ENCODE measurements at regions not wholly inside any gene's neighbourhood (a gene's known extent, or its start where the extent isn't known, plus 50 kb on each side); places are given as distances from the start of the nearest gene placed in this dataset.

DNA sequence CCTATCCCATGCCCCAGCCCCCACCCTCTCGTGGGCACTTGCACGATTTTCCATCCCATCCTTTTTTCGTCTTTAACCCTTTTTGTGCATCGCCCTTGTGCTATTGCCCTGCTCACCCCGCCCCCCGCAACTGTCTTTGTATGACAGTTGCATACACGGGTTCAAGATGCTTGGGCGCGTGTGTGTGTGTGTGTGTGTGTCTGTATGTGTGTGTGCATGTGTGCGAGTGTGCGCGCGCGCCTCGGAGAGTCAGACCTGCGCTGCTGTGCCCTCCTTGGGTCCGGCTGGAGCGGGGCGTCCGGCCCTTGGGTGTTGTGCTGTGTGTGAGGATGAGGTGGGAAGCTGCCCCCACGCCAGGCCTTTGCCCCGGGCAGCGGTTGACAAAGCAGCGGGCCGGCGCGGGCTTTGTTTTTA, 230.7 kb downstream of the HAUS1 start:
- H2AFZ ChIP-seq (ENCODE audit: low read depth, low read length) = peak overlapping the region; percentile 7
- H3K4me3 ChIP-seq (ENCODE audit: low read length) = peak overlapping the region; percentile 72
- H3K4me2 ChIP-seq (ENCODE audit: low read length) = peak overlapping the region; percentile 99
- no peaks in the 10 kb centered on the region for H4K20me1 ChIP-seq (ENCODE audit: insufficient read depth)
- H3K27me3 ChIP-seq (ENCODE audit: insufficient read depth, low read depth, low read length) = no peaks in the 10 kb centered on the region
- no peaks in the 10 kb centered on the region for H3K36me3 ChIP-seq (ENCODE audit: insufficient read depth, low read length)
- H3K9me2 ChIP-seq (ENCODE audit: insufficient read depth, low read length) = no peaks in the 10 kb centered on the region
- peak overlapping the region; percentile 98 for H3K27ac ChIP-seq (ENCODE audit: low read length)
- H3K9me3 ChIP-seq (ENCODE audit: low read length) = no peaks in the 10 kb centered on the region
- H3F3A ChIP-seq (ENCODE audit: insufficient read depth, low read length, poor library complexity, severe bottlenecking) = peaks cover 11% of the 10 kb centered on the region
- peak overlapping the region; percentile 97 for H3K9ac ChIP-seq (ENCODE audit: low read length)
- peaks cover 68% of the 10 kb centered on the region for H3K79me2 ChIP-seq (replicated peaks; ENCODE audit: insufficient read depth, low read length)
- TF ChIP-seq TAF1 (IDR thresholded peaks at IDR 0.05; ENCODE audit: low read depth) = peak; percentile 72
- TF ChIP-seq RAD21 (conservative IDR thresholded peaks at IDR 0.05) = no peak
- TF ChIP-seq POLR2AphosphoS5 (IDR thresholded peaks at IDR 0.05) = peak; percentile 95
- peak; percentile 66 for TF ChIP-seq EP300 (conservative IDR thresholded peaks at IDR 0.05; ENCODE audit: poor library complexity, severe bottlenecking)
- TF ChIP-seq, protein P1, sequence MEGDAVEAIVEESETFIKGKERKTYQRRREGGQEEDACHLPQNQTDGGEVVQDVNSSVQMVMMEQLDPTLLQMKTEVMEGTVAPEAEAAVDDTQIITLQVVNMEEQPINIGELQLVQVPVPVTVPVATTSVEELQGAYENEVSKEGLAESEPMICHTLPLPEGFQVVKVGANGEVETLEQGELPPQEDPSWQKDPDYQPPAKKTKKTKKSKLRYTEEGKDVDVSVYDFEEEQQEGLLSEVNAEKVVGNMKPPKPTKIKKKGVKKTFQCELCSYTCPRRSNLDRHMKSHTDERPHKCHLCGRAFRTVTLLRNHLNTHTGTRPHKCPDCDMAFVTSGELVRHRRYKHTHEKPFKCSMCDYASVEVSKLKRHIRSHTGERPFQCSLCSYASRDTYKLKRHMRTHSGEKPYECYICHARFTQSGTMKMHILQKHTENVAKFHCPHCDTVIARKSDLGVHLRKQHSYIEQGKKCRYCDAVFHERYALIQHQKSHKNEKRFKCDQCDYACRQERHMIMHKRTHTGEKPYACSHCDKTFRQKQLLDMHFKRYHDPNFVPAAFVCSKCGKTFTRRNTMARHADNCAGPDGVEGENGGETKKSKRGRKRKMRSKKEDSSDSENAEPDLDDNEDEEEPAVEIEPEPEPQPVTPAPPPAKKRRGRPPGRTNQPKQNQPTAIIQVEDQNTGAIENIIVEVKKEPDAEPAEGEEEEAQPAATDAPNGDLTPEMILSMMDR (IDR thresholded peaks at IDR 0.05; ENCODE audit: poor library complexity, severe bottlenecking) = no peak
- no peak for TF ChIP-seq EZH2 (IDR thresholded peaks at IDR 0.05; ENCODE audit: borderline replicate concordance, insufficient read depth, low read length, poor library complexity, severe bottlenecking)
- TF ChIP-seq MXI1 (conservative IDR thresholded peaks at IDR 0.05; ENCODE audit: poor library complexity, severe bottlenecking) = peak; percentile 61
- TF ChIP-seq SMC3 (conservative IDR thresholded peaks at IDR 0.05; ENCODE audit: poor library complexity) = no peak
- TF ChIP-seq, protein P2, sequence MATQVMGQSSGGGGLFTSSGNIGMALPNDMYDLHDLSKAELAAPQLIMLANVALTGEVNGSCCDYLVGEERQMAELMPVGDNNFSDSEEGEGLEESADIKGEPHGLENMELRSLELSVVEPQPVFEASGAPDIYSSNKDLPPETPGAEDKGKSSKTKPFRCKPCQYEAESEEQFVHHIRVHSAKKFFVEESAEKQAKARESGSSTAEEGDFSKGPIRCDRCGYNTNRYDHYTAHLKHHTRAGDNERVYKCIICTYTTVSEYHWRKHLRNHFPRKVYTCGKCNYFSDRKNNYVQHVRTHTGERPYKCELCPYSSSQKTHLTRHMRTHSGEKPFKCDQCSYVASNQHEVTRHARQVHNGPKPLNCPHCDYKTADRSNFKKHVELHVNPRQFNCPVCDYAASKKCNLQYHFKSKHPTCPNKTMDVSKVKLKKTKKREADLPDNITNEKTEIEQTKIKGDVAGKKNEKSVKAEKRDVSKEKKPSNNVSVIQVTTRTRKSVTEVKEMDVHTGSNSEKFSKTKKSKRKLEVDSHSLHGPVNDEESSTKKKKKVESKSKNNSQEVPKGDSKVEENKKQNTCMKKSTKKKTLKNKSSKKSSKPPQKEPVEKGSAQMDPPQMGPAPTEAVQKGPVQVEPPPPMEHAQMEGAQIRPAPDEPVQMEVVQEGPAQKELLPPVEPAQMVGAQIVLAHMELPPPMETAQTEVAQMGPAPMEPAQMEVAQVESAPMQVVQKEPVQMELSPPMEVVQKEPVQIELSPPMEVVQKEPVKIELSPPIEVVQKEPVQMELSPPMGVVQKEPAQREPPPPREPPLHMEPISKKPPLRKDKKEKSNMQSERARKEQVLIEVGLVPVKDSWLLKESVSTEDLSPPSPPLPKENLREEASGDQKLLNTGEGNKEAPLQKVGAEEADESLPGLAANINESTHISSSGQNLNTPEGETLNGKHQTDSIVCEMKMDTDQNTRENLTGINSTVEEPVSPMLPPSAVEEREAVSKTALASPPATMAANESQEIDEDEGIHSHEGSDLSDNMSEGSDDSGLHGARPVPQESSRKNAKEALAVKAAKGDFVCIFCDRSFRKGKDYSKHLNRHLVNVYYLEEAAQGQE (IDR thresholded peaks at IDR 0.05; ENCODE audit: borderline replicate concordance) = peak; percentile 50

DNA sequence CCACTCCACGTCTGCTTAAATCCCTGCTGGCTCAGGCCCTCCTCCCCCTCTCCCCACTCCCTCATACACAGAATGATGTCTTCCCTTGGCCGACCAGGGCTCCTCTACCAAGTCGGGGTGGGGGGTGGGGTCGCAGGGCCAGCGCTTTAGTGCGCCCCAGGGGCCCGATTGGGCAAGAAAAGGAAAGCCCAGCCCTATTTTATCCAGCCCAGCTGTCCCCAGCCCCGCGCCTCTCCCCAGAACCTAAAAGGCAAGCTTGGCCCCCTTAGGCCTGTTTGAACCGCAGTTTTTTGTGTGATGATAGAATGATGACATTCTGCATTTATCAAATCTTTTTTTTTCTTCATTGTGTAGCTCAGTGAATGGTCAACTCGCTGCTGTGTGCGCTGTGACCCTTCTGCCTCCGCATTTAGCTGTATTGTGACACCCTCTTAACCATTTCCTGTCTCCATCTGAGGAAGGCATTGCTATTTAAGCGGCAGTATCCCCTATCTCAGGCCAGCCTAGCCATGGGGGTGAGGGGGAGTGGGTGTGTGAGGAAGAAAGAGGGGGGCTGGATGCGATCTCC, 231.4 kb downstream of the HAUS1 start:
- H3K27me3 ChIP-seq (ENCODE audit: insufficient read depth, low read depth, low read length) = no peaks in the 10 kb centered on the region
- H2AFZ ChIP-seq (ENCODE audit: low read depth, low read length) = peak overlapping the region; percentile 7
- peaks cover 11% of the 10 kb centered on the region for H3F3A ChIP-seq (ENCODE audit: insufficient read depth, low read length, poor library complexity, severe bottlenecking)
- H3K4me3 ChIP-seq (ENCODE audit: low read length) = peak overlapping the region; percentile 72
- peak overlapping the region; percentile 99 for H3K4me2 ChIP-seq (ENCODE audit: low read length)
- H4K20me1 ChIP-seq (ENCODE audit: insufficient read depth) = no peaks in the 10 kb centered on the region
- no peaks in the 10 kb centered on the region for H3K9me3 ChIP-seq (ENCODE audit: low read length)
- TF ChIP-seq MXI1 (conservative IDR thresholded peaks at IDR 0.05; ENCODE audit: poor library complexity, severe bottlenecking) = peak; percentile 36
- TF ChIP-seq EZH2 (IDR thresholded peaks at IDR 0.05; ENCODE audit: borderline replicate concordance, insufficient read depth, low read length, poor library complexity, severe bottlenecking) = no peak
- TF ChIP-seq RAD21 (conservative IDR thresholded peaks at IDR 0.05) = no peak
- TF ChIP-seq SMC3 (conservative IDR thresholded peaks at IDR 0.05; ENCODE audit: poor library complexity) = peak; percentile 10
- TF ChIP-seq, protein P1 (IDR thresholded peaks at IDR 0.05; ENCODE audit: poor library complexity, severe bottlenecking) = no peak
- peak; percentile 59 for TF ChIP-seq TAF1 (IDR thresholded peaks at IDR 0.05; ENCODE audit: low read depth)
- TF ChIP-seq EP300 (conservative IDR thresholded peaks at IDR 0.05; ENCODE audit: poor library complexity, severe bottlenecking) = peak; percentile 43
- TF ChIP-seq, protein P2 (IDR thresholded peaks at IDR 0.05; ENCODE audit: borderline replicate concordance) = no peak
- TF ChIP-seq POLR2AphosphoS5 (IDR thresholded peaks at IDR 0.05) = peak; percentile 67
- peaks cover 2% of the 10 kb centered on the region for H3K36me3 ChIP-seq (ENCODE audit: insufficient read depth, low read length)
- H3K27ac ChIP-seq (ENCODE audit: low read length) = peak overlapping the region; percentile 98
- no peaks in the 10 kb centered on the region for H3K9me2 ChIP-seq (ENCODE audit: insufficient read depth, low read length)
- peak overlapping the region; percentile 97 for H3K9ac ChIP-seq (ENCODE audit: low read length)
- H3K79me2 ChIP-seq (replicated peaks; ENCODE audit: insufficient read depth, low read length) = peaks cover 75% of the 10 kb centered on the region

Measured in neural cell (in vitro differentiated cells).